Thoracic aorta (tissue), 2 donors: ENCODE measurements at regions not wholly inside any gene's neighbourhood (a gene's known extent, or its start where the extent isn't known, plus 50 kb on each side); places are given as distances from the start of the nearest gene placed in this dataset.

Experiments
- ATAC-seq: fragments of 150-250 bp; one replicate; pipeline ENCODE4 v1.8.0; 2017; ENCODE audit warnings: low read depth; ENCODE audit not compliant: insufficient number of reproducible peaks, low FRiP score
- DNase-seq: peaks from one replicate; pipeline ENCODE4 v3.0.0-alpha.2; 2020; ENCODE audit warnings: low spot score
- H3K27ac ChIP-seq, 2 donors: fragments of 200-600 bp; sonication (generic); 1 replicate in 1 of 2; 2 replicates in 1 of 2; pipeline ENCODE4 v1.5.1; 2016; ENCODE audit warnings: mild to moderate bottlenecking in 2 of 2, moderate library complexity in 2 of 2
- H3K27me3 ChIP-seq: fragments of 200-600 bp; sonication (generic); replicated peaks from 2 replicates; pipeline ENCODE4 v1.6.0; 2016; ENCODE audit warnings: mild to moderate bottlenecking; ENCODE audit not compliant: insufficient read depth
- H3K36me3 ChIP-seq: fragments of 200-600 bp; sonication (generic); one replicate; pipeline ENCODE4 v1.5.1; 2016
- H3K4me1 ChIP-seq, 2 donors: fragments of 200-600 bp; sonication (generic); 1 replicate in 1 of 2; 2 replicates in 1 of 2; pipeline versions ENCODE4 v1.5.1 to v1.6.0; 2016; ENCODE audit warnings: low read depth in 2 of 2, mild to moderate bottlenecking in 1 of 2; ENCODE audit not compliant: control insufficient read depth in 1 of 2
- H3K4me3 ChIP-seq: fragments of 200-600 bp; sonication (generic); 2 replicates; pipeline ENCODE4 v1.5.1; 2016; ENCODE audit warnings: mild to moderate bottlenecking
- H3K9me3 ChIP-seq: fragments of 200-600 bp; sonication (generic); 2 replicates; pipeline ENCODE4 v1.5.1; 2016
- TF ChIP-seq, protein P1 (sequence below): fragments of 200-600 bp; sonication (generic); IDR thresholded peaks from one replicate; pipeline ENCODE4 v1.5.1; 2019; ENCODE audit warnings: antibody characterized with exemption

DNA sequence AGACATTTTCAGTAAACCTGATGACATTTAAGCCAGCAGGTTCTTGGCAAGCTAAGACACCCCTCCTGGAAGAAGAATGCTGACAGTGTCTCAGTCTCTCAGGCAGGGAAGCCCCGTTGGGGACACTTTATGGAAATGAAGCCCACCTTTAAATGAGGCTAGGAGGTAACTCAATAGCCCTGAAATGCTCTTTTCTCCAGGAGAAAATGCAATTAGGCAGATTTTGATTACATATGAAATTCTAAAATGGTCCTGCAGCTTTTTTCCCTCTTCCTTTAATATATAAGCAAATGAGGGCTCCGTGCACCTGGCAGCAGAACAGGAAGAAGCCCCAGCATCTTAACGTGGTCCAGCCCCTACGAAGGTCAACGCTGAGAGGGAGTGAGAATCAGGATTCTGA lies 65.8 kb upstream of the CHST15 start:
- H3K27ac ChIP-seq: no peak overlapping the region
- H3K27me3 ChIP-seq: no peaks in the 10 kb centered on the region
- no peak for DNase-seq

DNA sequence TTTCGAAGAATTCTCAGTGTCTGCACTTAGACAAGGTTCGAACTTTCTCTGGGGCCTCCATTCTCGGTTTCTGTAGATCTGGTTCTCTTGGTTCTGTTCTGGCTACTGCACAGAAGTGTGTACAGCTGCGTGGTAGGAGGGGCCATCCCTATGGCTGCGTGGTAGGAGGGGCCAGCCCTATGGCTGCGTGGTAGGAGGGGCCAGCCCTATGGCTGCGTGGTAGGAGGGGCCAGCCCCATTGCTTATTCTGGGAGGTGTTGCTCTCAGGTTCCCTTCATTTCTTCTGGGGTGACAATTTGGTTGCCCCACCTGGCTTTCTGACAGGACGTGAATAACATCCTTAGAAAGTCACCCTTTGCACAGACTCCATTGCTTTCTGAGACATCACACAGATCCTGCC lies 65.2 kb upstream of the CHST15 start:
- Histone ChIP-seq H3K36me3 (no peaks in the 10 kb centered on the region), H3K27ac (no peak overlapping the region), H3K27me3 (no peaks in the 10 kb centered on the region), H3K4me3 (no peak overlapping the region), H3K9me3 (no peaks in the 10 kb centered on the region), H3K4me1 (peaks cover 35 to 51% of the 10 kb centered on the region in 2 donors)
- ATAC-seq (no peak), DNase-seq (no peak)
- TF ChIP-seq, protein P1, sequence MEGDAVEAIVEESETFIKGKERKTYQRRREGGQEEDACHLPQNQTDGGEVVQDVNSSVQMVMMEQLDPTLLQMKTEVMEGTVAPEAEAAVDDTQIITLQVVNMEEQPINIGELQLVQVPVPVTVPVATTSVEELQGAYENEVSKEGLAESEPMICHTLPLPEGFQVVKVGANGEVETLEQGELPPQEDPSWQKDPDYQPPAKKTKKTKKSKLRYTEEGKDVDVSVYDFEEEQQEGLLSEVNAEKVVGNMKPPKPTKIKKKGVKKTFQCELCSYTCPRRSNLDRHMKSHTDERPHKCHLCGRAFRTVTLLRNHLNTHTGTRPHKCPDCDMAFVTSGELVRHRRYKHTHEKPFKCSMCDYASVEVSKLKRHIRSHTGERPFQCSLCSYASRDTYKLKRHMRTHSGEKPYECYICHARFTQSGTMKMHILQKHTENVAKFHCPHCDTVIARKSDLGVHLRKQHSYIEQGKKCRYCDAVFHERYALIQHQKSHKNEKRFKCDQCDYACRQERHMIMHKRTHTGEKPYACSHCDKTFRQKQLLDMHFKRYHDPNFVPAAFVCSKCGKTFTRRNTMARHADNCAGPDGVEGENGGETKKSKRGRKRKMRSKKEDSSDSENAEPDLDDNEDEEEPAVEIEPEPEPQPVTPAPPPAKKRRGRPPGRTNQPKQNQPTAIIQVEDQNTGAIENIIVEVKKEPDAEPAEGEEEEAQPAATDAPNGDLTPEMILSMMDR: no peak

More for the DNA sequence above, 65.8 kb upstream of the CHST15 start:
- Histone ChIP-seq H3K4me1 (peaks cover 34 to 50% of the 10 kb centered on the region in 2 donors), H3K36me3 (no peaks in the 10 kb centered on the region), H3K9me3 (no peaks in the 10 kb centered on the region), H3K4me3 (no peak overlapping the region)
- TF ChIP-seq, protein P1: no peak
- no peak for ATAC-seq

GRCh38 chr10:124157271-124157681 lies 63.9 kb upstream of the CHST15 start:
- no peak for ATAC-seq

GRCh38 chr10:124156524-124157260 lies 63.3 kb upstream of the CHST15 start:
- DNase-seq: no peak
- H3K36me3 ChIP-seq: no peaks in the 10 kb centered on the region

More at GRCh38 chr10:124157271-124157681, 63.9 kb upstream of the CHST15 start:
- Histone ChIP-seq H3K36me3 (no peaks in the 10 kb centered on the region), H3K4me3 (peak overlapping the region; percentile 15), H3K4me1 (peaks cover 44 to 59% of the 10 kb centered on the region in 2 donors), H3K9me3 (no peaks in the 10 kb centered on the region), H3K27ac (peak overlapping the region; percentile 84 to 86), H3K27me3 (no peaks in the 10 kb centered on the region)
- TF ChIP-seq, protein P1: no peak
- no peak for DNase-seq

DNA sequence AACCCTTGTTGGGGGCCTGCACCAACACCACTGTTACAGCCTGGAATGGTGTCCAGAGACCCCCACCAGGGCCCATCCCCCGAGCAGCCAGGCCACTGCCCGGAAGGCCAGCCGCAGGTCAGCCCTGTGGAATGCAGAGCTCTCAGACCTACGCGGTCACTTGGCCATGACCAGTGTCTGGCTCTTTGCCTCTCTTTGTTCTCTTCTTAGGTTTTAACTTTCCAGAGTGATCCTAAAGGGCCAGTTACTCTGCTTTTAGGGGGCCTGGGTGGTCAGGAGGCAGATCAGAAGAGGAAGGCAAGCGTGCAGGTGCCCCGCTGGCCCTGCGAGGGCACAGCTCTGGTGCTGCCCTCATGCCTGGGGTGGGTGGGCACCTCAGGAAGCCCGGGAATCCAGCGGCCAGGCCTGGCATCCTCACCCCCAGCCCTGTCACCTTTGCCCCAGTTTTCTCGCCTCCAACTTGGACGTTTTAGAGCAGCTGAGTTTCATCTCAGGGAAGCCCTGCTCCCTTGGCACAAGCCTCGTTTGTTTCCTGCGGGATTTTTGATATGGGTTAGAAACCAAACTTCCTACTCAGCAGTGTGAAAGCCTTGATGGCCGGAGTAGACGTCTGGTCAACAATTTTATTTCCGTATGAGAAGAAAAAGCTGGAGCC lies 62.5 kb upstream of the CHST15 start:
- peak overlapping the region; percentile 84 to 86 for H3K27ac ChIP-seq
- TF ChIP-seq, protein P1: no peak
- no peak for ATAC-seq
- peaks cover 45 to 62% of the 10 kb centered on the region in 2 donors for H3K4me1 ChIP-seq
- H3K4me3 ChIP-seq: peak overlapping the region; percentile 15
- H3K36me3 ChIP-seq: no peaks in the 10 kb centered on the region
- H3K27me3 ChIP-seq: no peaks in the 10 kb centered on the region
- no peaks in the 10 kb centered on the region for H3K9me3 ChIP-seq
- no peak for DNase-seq

More at GRCh38 chr10:124156524-124157260, 63.3 kb upstream of the CHST15 start:
- TF ChIP-seq, protein P1: no peak
- H3K27me3 ChIP-seq: no peaks in the 10 kb centered on the region
- ATAC-seq: no peak
- peaks cover 46 to 64% of the 10 kb centered on the region in 2 donors for H3K4me1 ChIP-seq
- no peaks in the 10 kb centered on the region for H3K9me3 ChIP-seq
- peak overlapping the region; percentile 15 for H3K4me3 ChIP-seq
- H3K27ac ChIP-seq: peak overlapping the region; percentile 84 to 86
